ENCODE measurements at regions not wholly inside any gene's neighbourhood (a gene's known extent, or its start where the extent isn't known, plus 50 kb on each side); places are given as distances from the start of the nearest gene placed in this dataset.

DNA sequence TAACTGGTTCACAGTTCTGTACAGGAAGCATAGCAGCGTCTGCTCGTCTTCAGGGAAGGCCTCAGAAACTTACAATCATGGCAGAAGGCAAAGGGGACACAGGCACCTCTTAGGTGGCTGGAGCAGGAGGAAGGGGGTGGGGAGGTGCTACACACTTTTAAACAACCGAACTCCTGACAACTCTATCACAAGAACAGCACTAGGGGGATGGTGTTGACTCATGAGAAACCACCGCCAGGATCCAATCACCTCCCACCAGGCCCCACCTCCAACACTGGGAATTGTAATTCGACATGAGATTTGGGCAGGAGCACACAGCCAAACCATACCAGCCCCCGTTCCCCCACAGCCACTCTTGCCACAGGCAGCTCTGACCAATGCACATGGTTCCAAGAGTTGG is 306.3 kb upstream of the POU3F1 start:
- TF ChIP-seq, protein P1, sequence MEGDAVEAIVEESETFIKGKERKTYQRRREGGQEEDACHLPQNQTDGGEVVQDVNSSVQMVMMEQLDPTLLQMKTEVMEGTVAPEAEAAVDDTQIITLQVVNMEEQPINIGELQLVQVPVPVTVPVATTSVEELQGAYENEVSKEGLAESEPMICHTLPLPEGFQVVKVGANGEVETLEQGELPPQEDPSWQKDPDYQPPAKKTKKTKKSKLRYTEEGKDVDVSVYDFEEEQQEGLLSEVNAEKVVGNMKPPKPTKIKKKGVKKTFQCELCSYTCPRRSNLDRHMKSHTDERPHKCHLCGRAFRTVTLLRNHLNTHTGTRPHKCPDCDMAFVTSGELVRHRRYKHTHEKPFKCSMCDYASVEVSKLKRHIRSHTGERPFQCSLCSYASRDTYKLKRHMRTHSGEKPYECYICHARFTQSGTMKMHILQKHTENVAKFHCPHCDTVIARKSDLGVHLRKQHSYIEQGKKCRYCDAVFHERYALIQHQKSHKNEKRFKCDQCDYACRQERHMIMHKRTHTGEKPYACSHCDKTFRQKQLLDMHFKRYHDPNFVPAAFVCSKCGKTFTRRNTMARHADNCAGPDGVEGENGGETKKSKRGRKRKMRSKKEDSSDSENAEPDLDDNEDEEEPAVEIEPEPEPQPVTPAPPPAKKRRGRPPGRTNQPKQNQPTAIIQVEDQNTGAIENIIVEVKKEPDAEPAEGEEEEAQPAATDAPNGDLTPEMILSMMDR (IDR thresholded peaks at IDR 0.05), result no peak
- no peak for TF ChIP-seq POLR2A (IDR thresholded peaks at IDR 0.05)
